ENCODE measurements at regions not wholly inside any gene's neighbourhood (a gene's known extent, or its start where the extent isn't known, plus 50 kb on each side); places are given as distances from the start of the nearest gene placed in this dataset.

- FAIRE-seq, result no peak
Observed at GRCh38 chr15:31265090-31265870, 61.4 kb upstream of the KLF13 start.

- no peak for FAIRE-seq
Observed at GRCh38 chr15:31265871-31266711, 60.5 kb upstream of the KLF13 start.

GRCh38 chr15:31266712-31267111 is 59.9 kb upstream of the KLF13 start:
- no peak for FAIRE-seq

GRCh38 chr15:31267161-31268107 is 59.2 kb upstream of the KLF13 start:
- no peak for FAIRE-seq

GRCh38 chr15:31268108-31268501 is 58.5 kb upstream of the KLF13 start:
- FAIRE-seq, result no peak

GRCh38 chr15:31268911-31269784 is 57.5 kb upstream of the KLF13 start:
- no peak for FAIRE-seq

- FAIRE-seq, result no peak
Observed at GRCh38 chr15:31269816-31270575, 56.6 kb upstream of the KLF13 start.

- FAIRE-seq, result no peak
Observed at GRCh38 chr15:31270767-31271166, 55.9 kb upstream of the KLF13 start.

GRCh38 chr15:31271224-31271635 is 55.4 kb upstream of the KLF13 start:
- no peak for FAIRE-seq

- FAIRE-seq, result no peak
Observed at GRCh38 chr15:31271711-31272557, 54.7 kb upstream of the KLF13 start.

- no peak for FAIRE-seq
Observed at GRCh38 chr15:31272558-31273257, 53.9 kb upstream of the KLF13 start.

- FAIRE-seq, result no peak
Observed at GRCh38 chr15:31273258-31273941, 53.2 kb upstream of the KLF13 start.

GRCh38 chr15:31274496-31275330 is 51.9 kb upstream of the KLF13 start:
- FAIRE-seq, result no peak

- no peak for FAIRE-seq
Observed at GRCh38 chr15:31275331-31276262, 51.0 kb upstream of the KLF13 start.

- no peak for FAIRE-seq
Observed at GRCh38 chr15:31276596-31277298, 49.9 kb upstream of the KLF13 start.
